RWPE1 (cell line): ENCODE measurements at regions not wholly inside any gene's neighbourhood (a gene's known extent, or its start where the extent isn't known, plus 50 kb on each side); places are given as distances from the start of the nearest gene placed in this dataset.
"Not testable (repeated sequence)": the region's sequence is repeated elsewhere in the genome, so short reads cannot be mapped to it uniquely, and the experiment has no call there.

Experiments used
- CTCF ChIA-PET: fragments of 350-600 bp; sonication (Branson Sonifier 250); formaldehyde crosslinking; extraction: SDS; loops from one replicate; lab custom pipeline; 2021; lab: Yijun Ruan, JAX
- POLR2A ChIA-PET: fragments of 400-600 bp; formaldehyde crosslinking; extraction: SDS; loops from one replicate; lab custom pipeline; 2020; ENCODE audit warnings: antibody characterized with exemption; ENCODE audit not compliant: low non-redundant PET; lab: Yijun Ruan, JAX
- DNase-seq: peaks from one replicate; pipeline ENCODE4 v3.0.0; 2012; ENCODE audit warnings: low spot score
- H3K27ac ChIP-seq: fragments of 450-650 bp; 2 replicates; pipeline ENCODE4 v1.5.1; 2017
- CTCF ChIP-seq: fragments of 450-650 bp; conservative IDR thresholded peaks from 2 replicates; pipeline ENCODE4 v1.5.1; 2017; ENCODE audit warnings: low read depth, mild to moderate bottlenecking

GRCh38 chr4:13733817-13734216 is 106.3 kb upstream of the BOD1L1 start:
- ChIA-PET CTCF (no interaction called here), POLR2A (no interaction called here)
- no peak overlapping the region for H3K27ac ChIP-seq
- no peak for TF ChIP-seq CTCF
- no peak for DNase-seq

GRCh38 chr4:13750594-13750993 is 123.1 kb upstream of the BOD1L1 start:
- POLR2A ChIA-PET, result no interaction called here
- CTCF ChIA-PET, result no interaction called here
- no peak for DNase-seq
- H3K27ac ChIP-seq, result no peak overlapping the region
- TF ChIP-seq CTCF, result no peak

GRCh38 chr4:13761581-13761980 is 134.1 kb upstream of the BOD1L1 start:
- H3K27ac ChIP-seq, DNase-seq, CTCF ChIA-PET, POLR2A ChIA-PET: not testable (repeated sequence)

GRCh38 chr4:13762130-13762529 is 134.6 kb upstream of the BOD1L1 start:
- POLR2A ChIA-PET, result no interaction called here
- TF ChIP-seq CTCF, result no peak
- H3K27ac ChIP-seq, result no peak overlapping the region
- CTCF ChIA-PET, result no interaction called here
- DNase-seq, result no peak

- no peak for DNase-seq
- H3K27ac ChIP-seq, result no peak overlapping the region
- ChIA-PET CTCF (no interaction called here), POLR2A (no interaction called here)
- no peak for TF ChIP-seq CTCF
These were observed 136.2 kb upstream of the BOD1L1 start for GRCh38 chr4:13763707-13764106.

GRCh38 chr4:13765539-13765938 is 138.0 kb upstream of the BOD1L1 start:
- no peak for DNase-seq
- ChIA-PET POLR2A (no interaction called here), CTCF (no interaction called here)
- H3K27ac ChIP-seq, result no peak overlapping the region
- no peak for TF ChIP-seq CTCF

GRCh38 chr4:13766761-13767540 is 139.4 kb upstream of the BOD1L1 start:
- H3K27ac ChIP-seq, result no peak overlapping the region
- no peak for DNase-seq
- CTCF ChIA-PET, result no interaction called here
- no peak for TF ChIP-seq CTCF
- POLR2A ChIA-PET, result no interaction called here
